CD8-positive, alpha-beta memory T cell (primary cell): ENCODE measurements at regions not wholly inside any gene's neighbourhood (a gene's known extent, or its start where the extent isn't known, plus 50 kb on each side); places are given as distances from the start of the nearest gene placed in this dataset.

ENCODE experiments used
- CTCF ChIA-PET: fragments of 350-600 bp; sonication (Branson Sonifier 250); formaldehyde crosslinking; loops from one replicate; lab custom pipeline; 2021; ENCODE audit warnings: antibody characterized with exemption; lab: Charles Lee
- POLR2A ChIA-PET: fragments of 350-600 bp; sonication (Branson Sonifier 250); formaldehyde crosslinking; loops from one replicate; lab custom pipeline; 2021; ENCODE audit warnings: antibody characterized with exemption; lab: Charles Lee
- DNase-seq, 5 donors: peaks; one replicate each; pipeline versions ENCODE4 v3.0.0 to v3.0.0-alpha.2; 2020 to 2022; ENCODE audit warnings: mixed read lengths in 1 of 5
- H3K27ac ChIP-seq: one replicate; pipeline ENCODE4 v1.7.0; 2013; ENCODE audit warnings: low read depth, mild to moderate bottlenecking, low read length, moderate library complexity
- H3K27me3 ChIP-seq: 2 replicates; pipeline ENCODE4 v1.7.0; 2013; ENCODE audit warnings: low read length, mild to moderate bottlenecking; ENCODE audit not compliant: insufficient read depth, poor library complexity, severe bottlenecking
- H3K36me3 ChIP-seq: 2 replicates; pipeline ENCODE4 v1.7.0; 2013; ENCODE audit warnings: mild to moderate bottlenecking, low read length, moderate library complexity; ENCODE audit not compliant: insufficient read depth
- H3K4me1 ChIP-seq: 2 replicates; pipeline ENCODE4 v1.7.0; 2013; ENCODE audit warnings: mild to moderate bottlenecking, low read length, moderate library complexity; ENCODE audit not compliant: insufficient read depth
- H3K4me3 ChIP-seq: 2 replicates; pipeline ENCODE4 v1.7.0; 2013; ENCODE audit warnings: mild to moderate bottlenecking, low read length
- H3K9me3 ChIP-seq: 2 replicates; pipeline ENCODE4 v1.7.0; 2013; ENCODE audit warnings: mild to moderate bottlenecking, low read length
- H3K27ac Mint-ChIP-seq, 8 donors: one replicate each; pipeline ENCODE4 v1.8.0; 2020 to 2021; ENCODE audit warnings: mixed read lengths in 8 of 8, mild to moderate bottlenecking in 6 of 8, inconsistent platforms in 3 of 8, moderate library complexity in 3 of 8
- H3K27me3 Mint-ChIP-seq, 2 donors: one replicate each; pipeline ENCODE4 v1.8.0; 2020 to 2021; ENCODE audit warnings: mixed read lengths in 2 of 2, mild to moderate bottlenecking in 1 of 2, moderate library complexity in 1 of 2
- H3K36me3 Mint-ChIP-seq, 3 donors: one replicate each; pipeline ENCODE4 v1.8.0; 2020 to 2021; ENCODE audit warnings: mixed read lengths in 3 of 3, inconsistent platforms in 1 of 3, mild to moderate bottlenecking in 1 of 3
- H3K4me1 Mint-ChIP-seq, 3 donors: one replicate each; pipeline ENCODE4 v1.8.0; 2020 to 2021; ENCODE audit warnings: mixed read lengths in 3 of 3, inconsistent platforms in 1 of 3, mild to moderate bottlenecking in 1 of 3
- H3K4me3 Mint-ChIP-seq, 7 donors: one replicate each; pipeline ENCODE4 v1.8.0; 2020 to 2021; ENCODE audit warnings: mixed read lengths in 7 of 7, mild to moderate bottlenecking in 6 of 7, moderate library complexity in 4 of 7, inconsistent platforms in 2 of 7
- H3K9me3 Mint-ChIP-seq, 5 donors: one replicate each; pipeline ENCODE4 v1.8.0; 2020 to 2022; ENCODE audit warnings: mixed read lengths in 5 of 5, mild to moderate bottlenecking in 3 of 5, moderate library complexity in 2 of 5, inconsistent platforms in 1 of 5

- POLR2A ChIA-PET = no interaction called here
- peaks cover 0 to 5% (median 3%) of the 10 kb centered on the region in 3 donors for H3K36me3 Mint-ChIP-seq
- no peak for DNase-seq
- Histone ChIP-seq H3K4me3 (no peak overlapping the region), H3K36me3 (no peaks in the 10 kb centered on the region), H3K4me1 (peaks cover 14% of the 10 kb centered on the region), H3K27me3 (no peaks in the 10 kb centered on the region), H3K27ac (no peak overlapping the region), H3K9me3 (no peaks in the 10 kb centered on the region)
- H3K27ac Mint-ChIP-seq = peak overlapping the region in 2 of 8 donors; percentile 7 to 14
- peaks cover 12 to 28% (median 28%) of the 10 kb centered on the region in 3 donors for H3K4me1 Mint-ChIP-seq
- no peaks in the 10 kb centered on the region for H3K27me3 Mint-ChIP-seq
- H3K4me3 Mint-ChIP-seq = no peak overlapping the region
- no peaks in the 10 kb centered on the region for H3K9me3 Mint-ChIP-seq
- CTCF ChIA-PET = no interaction called here
Measured at GRCh38 chr2:12533337-12534005, 183.3 kb upstream of the TRIB2 start.

GRCh38 chr2:12534646-12535263 lies 182.0 kb upstream of the TRIB2 start:
- H3K9me3 ChIP-seq = no peaks in the 10 kb centered on the region
- no peaks in the 10 kb centered on the region for H3K36me3 ChIP-seq
- Mint-ChIP-seq H3K36me3 (peaks cover 0 to 5% (median 3%) of the 10 kb centered on the region in 3 donors), H3K27ac (peak overlapping the region in 2 of 8 donors; percentile 2 to 4), H3K9me3 (no peaks in the 10 kb centered on the region), H3K4me3 (peak overlapping the region in 1 of 7 donors; percentile 34), H3K4me1 (peaks cover 12 to 28% (median 28%) of the 10 kb centered on the region in 3 donors), H3K27me3 (no peaks in the 10 kb centered on the region)
- no peak overlapping the region for H3K27ac ChIP-seq
- ChIA-PET POLR2A (no interaction called here), CTCF (interaction anchor here (0.7 kb wide), 1 partner anchor 182 kb away, joined by 3 read pairs; the partner anchor contains the start of gene TRIB2)
- no peak overlapping the region for H3K4me3 ChIP-seq
- no peak for DNase-seq
- peaks cover 14% of the 10 kb centered on the region for H3K4me1 ChIP-seq
- no peaks in the 10 kb centered on the region for H3K27me3 ChIP-seq

- CTCF ChIA-PET = no interaction called here
- Histone ChIP-seq H3K27ac (no peak overlapping the region), H3K27me3 (no peaks in the 10 kb centered on the region), H3K36me3 (no peaks in the 10 kb centered on the region), H3K4me3 (no peak overlapping the region), H3K4me1 (peaks cover 14% of the 10 kb centered on the region), H3K9me3 (no peaks in the 10 kb centered on the region)
- Mint-ChIP-seq H3K27me3 (no peaks in the 10 kb centered on the region), H3K36me3 (peaks cover 0 to 5% (median 3%) of the 10 kb centered on the region in 3 donors), H3K9me3 (no peaks in the 10 kb centered on the region), H3K27ac (no peak overlapping the region), H3K4me3 (no peak overlapping the region), H3K4me1 (peaks cover 12 to 28% (median 28%) of the 10 kb centered on the region in 3 donors)
- POLR2A ChIA-PET = no interaction called here
- no peak for DNase-seq
Measured at GRCh38 chr2:12536976-12537375, 179.8 kb upstream of the TRIB2 start.

- Mint-ChIP-seq H3K4me1 (peaks cover 11 to 22% (median 22%) of the 10 kb centered on the region in 3 donors), H3K36me3 (peaks cover 0 to 5% (median 3%) of the 10 kb centered on the region in 3 donors), H3K27me3 (no peaks in the 10 kb centered on the region), H3K27ac (no peak overlapping the region), H3K4me3 (no peak overlapping the region), H3K9me3 (no peaks in the 10 kb centered on the region)
- POLR2A ChIA-PET = no interaction called here
- H3K27me3 ChIP-seq = no peaks in the 10 kb centered on the region
- H3K27ac ChIP-seq = no peak overlapping the region
- CTCF ChIA-PET = interaction anchor here (1.3 kb wide), 1 partner anchor 12 kb away, joined by 3 read pairs; no protein-coding TSS in a partner anchor
- H3K4me1 ChIP-seq = peaks cover 13% of the 10 kb centered on the region
- H3K9me3 ChIP-seq = no peaks in the 10 kb centered on the region
- H3K4me3 ChIP-seq = no peak overlapping the region
- H3K36me3 ChIP-seq = no peaks in the 10 kb centered on the region
- no peak for DNase-seq
Measured at GRCh38 chr2:12538138-12538694, 178.5 kb upstream of the TRIB2 start.

GRCh38 chr2:12539336-12539735 lies 177.4 kb upstream of the TRIB2 start:
- no peaks in the 10 kb centered on the region for H3K9me3 ChIP-seq
- H3K4me1 ChIP-seq = peaks cover 2% of the 10 kb centered on the region
- H3K27ac ChIP-seq = no peak overlapping the region
- no peaks in the 10 kb centered on the region for H3K9me3 Mint-ChIP-seq
- H3K4me3 ChIP-seq = no peak overlapping the region
- ChIA-PET CTCF (interaction anchor here (0.6 to 1.2 kb wide), 2 partner anchors 9 to 279 kb away, joined by 3 to 5 read pairs; no protein-coding TSS in a partner anchor), POLR2A (no interaction called here)
- H3K36me3 ChIP-seq = no peaks in the 10 kb centered on the region
- DNase-seq = no peak
- H3K4me1 Mint-ChIP-seq = peaks cover 4 to 11% (median 10%) of the 10 kb centered on the region in 3 donors
- peaks cover 0 to 5% (median 3%) of the 10 kb centered on the region in 3 donors for H3K36me3 Mint-ChIP-seq
- H3K27ac Mint-ChIP-seq = no peak overlapping the region
- H3K27me3 Mint-ChIP-seq = no peaks in the 10 kb centered on the region
- H3K4me3 Mint-ChIP-seq = no peak overlapping the region
- H3K27me3 ChIP-seq = no peaks in the 10 kb centered on the region

GRCh38 chr2:12539776-12540562 lies 176.8 kb upstream of the TRIB2 start:
- Mint-ChIP-seq H3K4me1 (peaks cover 2 to 4% (median 4%) of the 10 kb centered on the region in 3 donors), H3K27me3 (no peaks in the 10 kb centered on the region), H3K36me3 (peaks cover 0 to 4% (median 3%) of the 10 kb centered on the region in 3 donors), H3K9me3 (no peaks in the 10 kb centered on the region), H3K4me3 (no peak overlapping the region), H3K27ac (peak overlapping the region in 1 of 8 donors; percentile 66)
- Histone ChIP-seq H3K27me3 (no peaks in the 10 kb centered on the region), H3K36me3 (no peaks in the 10 kb centered on the region), H3K4me1 (no peaks in the 10 kb centered on the region), H3K9me3 (no peaks in the 10 kb centered on the region), H3K27ac (no peak overlapping the region), H3K4me3 (no peak overlapping the region)
- ChIA-PET POLR2A (no interaction called here), CTCF (interaction anchor here (0.6 to 1.2 kb wide), 2 partner anchors 8 to 279 kb away, joined by 3 to 5 read pairs; no protein-coding TSS in a partner anchor)
- DNase-seq = no peak

- Histone ChIP-seq H3K27me3 (no peaks in the 10 kb centered on the region), H3K9me3 (no peaks in the 10 kb centered on the region), H3K36me3 (no peaks in the 10 kb centered on the region), H3K4me1 (no peaks in the 10 kb centered on the region), H3K27ac (no peak overlapping the region), H3K4me3 (no peak overlapping the region)
- H3K4me3 Mint-ChIP-seq = no peak overlapping the region
- POLR2A ChIA-PET = no interaction called here
- peaks cover 0 to under 1% (median 0%) of the 10 kb centered on the region in 3 donors for H3K36me3 Mint-ChIP-seq
- no peak for DNase-seq
- H3K9me3 Mint-ChIP-seq = no peaks in the 10 kb centered on the region
- peaks cover 0 to 4% (median 2%) of the 10 kb centered on the region in 3 donors for H3K4me1 Mint-ChIP-seq
- peak overlapping the region in 2 of 8 donors; percentile 9 to 10 for H3K27ac Mint-ChIP-seq
- H3K27me3 Mint-ChIP-seq = no peaks in the 10 kb centered on the region
- CTCF ChIA-PET = no interaction called here
Measured at GRCh38 chr2:12543076-12543977, 173.4 kb upstream of the TRIB2 start.
